Inflammatory macrophage treated with lipopolysaccharide for 4 hours (primary cell): ENCODE measurements at regions not wholly inside any gene's neighbourhood (a gene's known extent, or its start where the extent isn't known, plus 50 kb on each side); places are given as distances from the start of the nearest gene placed in this dataset.
"Not testable (repeated sequence)": the region's sequence is repeated elsewhere in the genome, so short reads cannot be mapped to it uniquely, and the experiment has no call there.

ENCODE experiments used
- DNase-seq: peaks from one replicate; pipeline ENCODE4 v3.0.0-alpha.2; 2020

- DNase-seq: no peak
Observed at GRCh38 chr2:7609556-7609955, 692.3 kb downstream of the RNF144A start.

GRCh38 chr2:7609974-7610373 is 692.8 kb downstream of the RNF144A start:
- no peak for DNase-seq

- no peak for DNase-seq
Observed at GRCh38 chr2:7611750-7612149, 694.5 kb downstream of the RNF144A start.

GRCh38 chr2:7612969-7613368 is 695.8 kb downstream of the RNF144A start:
- peak; percentile 27 for DNase-seq

- DNase-seq: no peak
Observed at GRCh38 chr2:7613831-7614230, 696.6 kb downstream of the RNF144A start.

GRCh38 chr2:7618031-7618430 is 700.8 kb downstream of the RNF144A start:
- DNase-seq: peak; percentile 4

GRCh38 chr2:7619203-7619970 is 702.2 kb downstream of the RNF144A start:
- DNase-seq: no peak

GRCh38 chr2:7620255-7620654 is 703.0 kb downstream of the RNF144A start:
- peak; percentile 30 for DNase-seq

- DNase-seq: no peak
Observed at GRCh38 chr2:7621018-7621814, 704.0 kb downstream of the RNF144A start.

- no peak for DNase-seq
Observed at GRCh38 chr2:7625392-7626138, 708.4 kb downstream of the RNF144A start.

GRCh38 chr2:7626139-7626537 is 708.9 kb downstream of the RNF144A start:
- DNase-seq: no peak

- DNase-seq: peak; percentile 5
Observed at GRCh38 chr2:7627583-7627982, 710.4 kb downstream of the RNF144A start.

- DNase-seq: no peak
Observed at GRCh38 chr2:7632420-7632819, 715.2 kb downstream of the RNF144A start.

GRCh38 chr2:7633566-7634153 is 716.4 kb downstream of the RNF144A start:
- no peak for DNase-seq

GRCh38 chr2:7634409-7634808 is 717.2 kb downstream of the RNF144A start:
- DNase-seq: no peak

- DNase-seq: no peak
Observed at GRCh38 chr2:7639476-7639875, 722.3 kb downstream of the RNF144A start.

GRCh38 chr2:7641272-7641671 is 724.1 kb downstream of the RNF144A start:
- not testable (repeated sequence) for DNase-seq

GRCh38 chr2:7646024-7646423 is 728.8 kb downstream of the RNF144A start:
- DNase-seq: no peak

- DNase-seq: no peak
Observed at GRCh38 chr2:7646661-7647060, 729.4 kb downstream of the RNF144A start.

- DNase-seq: no peak
Observed at GRCh38 chr2:7648221-7648795, 731.1 kb downstream of the RNF144A start.

- DNase-seq: no peak
Observed at GRCh38 chr2:7649461-7650228, 732.4 kb downstream of the RNF144A start.

- no peak for DNase-seq
Observed at GRCh38 chr2:7653617-7654016, 736.4 kb downstream of the RNF144A start.
